Nephron (organoid): ENCODE measurements at regions not wholly inside any gene's neighbourhood (a gene's known extent, or its start where the extent isn't known, plus 50 kb on each side); places are given as distances from the start of the nearest gene placed in this dataset.

Source experiments
- H3K27ac Mint-ChIP-seq, 3 experiments: 2 replicates each; pipeline ENCODE4 v1.8.0; 2020; ENCODE audit warnings: mixed read lengths in 3 of 3, mild to moderate bottlenecking in 2 of 3, moderate library complexity in 1 of 3
- H3K27me3 Mint-ChIP-seq: 2 replicates; pipeline ENCODE4 v1.8.0; 2021; ENCODE audit warnings: low read depth, mild to moderate bottlenecking, moderate library complexity, mixed read lengths
- H3K36me3 Mint-ChIP-seq: 2 replicates; pipeline ENCODE4 v1.8.0; 2020; ENCODE audit warnings: low read depth, mixed read lengths
- H3K4me1 Mint-ChIP-seq: 2 replicates; pipeline ENCODE4 v1.8.0; 2020; ENCODE audit warnings: mixed read lengths
- H3K4me3 Mint-ChIP-seq, 3 experiments: 2 replicates each; pipeline ENCODE4 v1.8.0; 2020; ENCODE audit warnings: mild to moderate bottlenecking in 3 of 3, mixed read lengths in 3 of 3, moderate library complexity in 2 of 3
- H3K9me3 Mint-ChIP-seq: 2 replicates; pipeline ENCODE4 v1.8.0; 2020; ENCODE audit warnings: mixed read lengths
- CTCF ChIP-seq, 3 experiments: fragments of 200-600 bp; sonication (generic); IDR thresholded peaks; one replicate each; pipeline ENCODE4 v1.5.0; 2021; ENCODE audit warnings: antibody characterized with exemption in 3 of 3; ENCODE audit not compliant: unreplicated experiment in 3 of 3

GRCh38 chr2:9099341-9099751 lies 95.9 kb upstream of the MBOAT2 start:
- Mint-ChIP-seq H3K36me3 (no peaks in the 10 kb centered on the region), H3K4me1 (peaks cover 38% of the 10 kb centered on the region), H3K27me3 (peaks cover 39% of the 10 kb centered on the region), H3K4me3 (no peak overlapping the region), H3K9me3 (no peaks in the 10 kb centered on the region), H3K27ac (peak overlapping the region; percentile 2 to 85 (median 16))
- no peak for TF ChIP-seq CTCF (IDR thresholded peaks at IDR 0.05; ENCODE audit: unreplicated experiment in 3 of 3)

GRCh38 chr2:9097892-9098291 lies 94.4 kb upstream of the MBOAT2 start:
- no peaks in the 10 kb centered on the region for H3K36me3 Mint-ChIP-seq
- H3K4me1 Mint-ChIP-seq, result peaks cover 33% of the 10 kb centered on the region
- TF ChIP-seq CTCF (IDR thresholded peaks at IDR 0.05; ENCODE audit: unreplicated experiment in 3 of 3), result no peak
- H3K9me3 Mint-ChIP-seq, result no peaks in the 10 kb centered on the region
- H3K27me3 Mint-ChIP-seq, result peaks cover 42% of the 10 kb centered on the region
- peak overlapping the region in 1 of 3 experiments; percentile 54 for H3K27ac Mint-ChIP-seq
- no peak overlapping the region for H3K4me3 Mint-ChIP-seq

- H3K4me3 Mint-ChIP-seq, result no peak overlapping the region
- H3K4me1 Mint-ChIP-seq, result peaks cover 27% of the 10 kb centered on the region
- H3K27me3 Mint-ChIP-seq, result peaks cover 40% of the 10 kb centered on the region
- peak overlapping the region in 2 of 3 experiments; percentile 5 to 54 for H3K27ac Mint-ChIP-seq
- no peak for TF ChIP-seq CTCF (IDR thresholded peaks at IDR 0.05; ENCODE audit: unreplicated experiment in 3 of 3)
- no peaks in the 10 kb centered on the region for H3K9me3 Mint-ChIP-seq
- no peaks in the 10 kb centered on the region for H3K36me3 Mint-ChIP-seq
These were observed 93.8 kb upstream of the MBOAT2 start for GRCh38 chr2:9097239-9097638.

GRCh38 chr2:9096761-9097160 lies 93.3 kb upstream of the MBOAT2 start:
- Mint-ChIP-seq H3K27me3 (peaks cover 40% of the 10 kb centered on the region), H3K4me3 (no peak overlapping the region), H3K4me1 (peaks cover 22% of the 10 kb centered on the region), H3K36me3 (no peaks in the 10 kb centered on the region), H3K9me3 (no peaks in the 10 kb centered on the region), H3K27ac (no peak overlapping the region)
- TF ChIP-seq CTCF (IDR thresholded peaks at IDR 0.05; ENCODE audit: unreplicated experiment in 3 of 3), result no peak

- peak overlapping the region in 1 of 3 experiments; percentile 33 for H3K27ac Mint-ChIP-seq
- H3K4me1 Mint-ChIP-seq, result peaks cover 22% of the 10 kb centered on the region
- H3K9me3 Mint-ChIP-seq, result no peaks in the 10 kb centered on the region
- H3K4me3 Mint-ChIP-seq, result peak overlapping the region in 1 of 3 experiments; percentile 56
- no peaks in the 10 kb centered on the region for H3K36me3 Mint-ChIP-seq
- peak in 1 of 3 experiments; percentile 12 for TF ChIP-seq CTCF (IDR thresholded peaks at IDR 0.05; ENCODE audit: unreplicated experiment in 3 of 3)
- peaks cover 36% of the 10 kb centered on the region for H3K27me3 Mint-ChIP-seq
These were observed 92.2 kb upstream of the MBOAT2 start for GRCh38 chr2:9095690-9096089.

- no peak for TF ChIP-seq CTCF (IDR thresholded peaks at IDR 0.05; ENCODE audit: unreplicated experiment in 3 of 3)
- Mint-ChIP-seq H3K27me3 (peaks cover 33% of the 10 kb centered on the region), H3K36me3 (no peaks in the 10 kb centered on the region), H3K4me1 (peaks cover 22% of the 10 kb centered on the region), H3K27ac (peak overlapping the region in 1 of 3 experiments; percentile 33), H3K9me3 (no peaks in the 10 kb centered on the region), H3K4me3 (peak overlapping the region in 1 of 3 experiments; percentile 56)
These were observed 91.7 kb upstream of the MBOAT2 start for GRCh38 chr2:9095226-9095625.
